ENCODE measurements at regions not wholly inside any gene's neighbourhood (a gene's known extent, or its start where the extent isn't known, plus 50 kb on each side); places are given as distances from the start of the nearest gene placed in this dataset.
A peak's percentile ranks its signal among the peaks of the same experiment; 100 is the strongest.
"Not testable (repeated sequence)": the region's sequence is repeated elsewhere in the genome, so short reads cannot be mapped to it uniquely, and the experiment has no call there.

DNA sequence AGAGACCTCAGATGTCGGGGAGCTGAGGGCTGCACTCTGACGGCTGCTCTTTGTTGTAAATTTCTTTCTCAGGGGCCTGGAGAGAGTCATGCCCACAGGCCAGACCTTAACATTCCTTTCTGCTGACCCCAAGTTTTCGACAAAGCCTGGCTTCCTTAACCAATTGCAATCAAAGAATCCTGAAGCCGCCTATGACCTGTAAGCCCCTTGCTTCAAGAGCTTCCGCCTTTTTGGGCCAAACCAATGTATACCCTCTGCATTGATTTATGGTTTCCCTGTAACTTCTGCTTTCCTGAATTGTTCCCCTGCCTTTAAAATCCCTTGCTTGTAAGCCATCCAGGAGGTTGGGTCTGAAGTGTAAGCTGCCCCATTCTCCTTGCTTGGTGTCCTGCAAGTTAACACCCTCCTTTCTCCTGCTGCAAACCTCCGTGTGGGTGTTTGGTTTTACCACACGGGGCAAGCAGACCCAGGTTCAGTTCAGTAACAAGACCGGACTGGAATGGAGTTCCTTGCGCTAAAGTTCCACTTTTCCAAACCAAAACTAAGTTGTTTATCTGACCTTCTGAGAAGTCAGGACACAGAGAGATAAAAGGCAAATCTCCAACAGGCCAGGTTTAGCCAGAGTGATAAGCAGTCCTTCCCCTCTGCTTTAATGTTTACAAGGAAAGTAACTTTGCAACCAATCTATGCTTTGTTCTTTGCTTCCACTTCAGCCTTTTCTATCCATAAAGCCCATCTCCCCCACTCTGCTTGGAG, 141.6 kb downstream of the KCNJ12 start:
- no peak for DNase-seq

- DNase-seq: no peak
Observed at GRCh38 chr17:21522755-21523336, 146.7 kb downstream of the KCNJ12 start.

DNA sequence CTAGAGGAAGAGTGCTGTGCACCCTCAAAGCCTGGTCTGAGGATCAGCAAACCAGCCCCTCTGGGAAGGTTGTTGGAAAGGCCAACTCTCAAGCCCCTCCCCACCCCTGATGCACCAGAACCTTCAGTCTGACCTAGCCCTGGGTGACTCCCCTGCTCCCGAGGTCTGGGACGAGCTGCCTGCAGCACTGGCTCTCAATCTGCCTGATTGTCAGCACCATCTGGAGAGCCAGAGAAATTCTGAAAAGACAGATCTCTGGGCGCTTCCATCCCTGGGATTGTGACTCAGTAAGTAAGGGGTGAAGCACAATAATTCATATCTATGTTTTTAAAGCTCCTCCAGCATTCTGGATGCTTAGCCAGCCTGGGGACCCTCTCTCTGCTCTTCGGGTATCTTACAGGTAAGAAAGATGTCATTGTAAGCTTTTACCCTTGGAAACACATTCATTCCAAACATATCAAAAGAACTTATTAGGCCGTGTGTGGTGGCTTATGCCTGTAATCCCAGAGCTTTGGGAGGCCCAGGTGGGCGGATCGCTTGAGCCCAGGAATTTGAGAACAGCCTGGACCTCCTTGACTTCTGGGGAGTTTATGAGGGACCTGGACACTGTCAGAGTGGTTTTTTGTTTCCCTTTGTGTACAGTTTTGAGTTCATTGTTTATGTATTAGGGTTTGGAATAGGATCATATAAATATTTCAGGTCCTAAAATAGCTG, 147.5 kb downstream of the KCNJ12 start:
- no peak for DNase-seq

DNA sequence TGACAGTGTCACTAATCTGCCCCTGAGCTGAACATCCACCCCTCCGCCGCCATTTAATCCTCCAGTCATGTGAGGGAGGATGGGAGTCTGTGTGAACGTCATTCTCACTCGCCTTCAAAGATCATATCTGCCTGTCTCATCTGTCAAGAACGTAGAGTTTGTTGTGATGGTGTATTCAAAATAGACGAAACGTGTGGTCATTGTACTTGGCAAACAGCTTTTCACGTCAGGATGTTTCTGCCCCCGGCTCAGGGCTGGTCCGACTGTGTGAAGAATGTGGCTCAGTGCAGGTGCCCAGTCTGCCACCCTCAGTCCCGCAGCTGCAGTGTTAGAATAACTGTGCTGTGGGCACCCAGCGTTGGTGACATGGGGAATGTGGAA, 148.0 kb downstream of the KCNJ12 start:
- no peak for DNase-seq

- no peak for DNase-seq
Observed at GRCh38 chr17:21525464-21526130, 149.4 kb downstream of the KCNJ12 start.

DNA sequence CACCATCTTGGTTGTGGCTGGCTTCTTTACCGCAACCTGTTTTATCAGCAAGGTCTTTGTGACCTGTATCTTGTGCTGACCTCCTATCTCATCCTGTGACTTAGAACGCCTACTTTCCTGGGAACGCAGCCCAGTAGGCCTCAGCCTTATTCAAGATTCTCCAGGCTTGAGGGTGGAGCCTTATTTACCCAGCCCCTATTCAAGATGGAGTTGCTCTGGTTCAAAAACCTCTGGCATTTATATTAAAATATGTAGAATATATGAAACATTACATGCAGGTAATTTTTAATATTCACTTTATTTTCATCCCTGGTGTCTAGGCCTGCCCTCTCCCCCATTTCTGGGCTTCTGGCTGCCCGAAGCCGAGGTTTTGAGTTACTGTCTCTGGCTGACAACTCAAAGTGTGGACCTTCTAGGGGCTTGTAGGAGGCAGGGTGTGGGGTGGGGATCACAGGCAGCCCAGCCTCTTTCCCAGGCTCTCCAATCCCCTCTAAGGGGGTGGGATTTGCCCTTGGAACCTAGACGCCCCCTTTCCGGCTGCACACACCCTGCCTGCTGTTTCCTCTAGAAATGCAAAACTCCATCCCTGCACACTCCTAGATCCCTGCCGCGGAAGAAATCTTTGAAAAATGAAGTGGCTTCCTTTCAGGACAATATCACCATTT, 152.0 kb downstream of the KCNJ12 start:
- DNase-seq: no peak

DNA sequence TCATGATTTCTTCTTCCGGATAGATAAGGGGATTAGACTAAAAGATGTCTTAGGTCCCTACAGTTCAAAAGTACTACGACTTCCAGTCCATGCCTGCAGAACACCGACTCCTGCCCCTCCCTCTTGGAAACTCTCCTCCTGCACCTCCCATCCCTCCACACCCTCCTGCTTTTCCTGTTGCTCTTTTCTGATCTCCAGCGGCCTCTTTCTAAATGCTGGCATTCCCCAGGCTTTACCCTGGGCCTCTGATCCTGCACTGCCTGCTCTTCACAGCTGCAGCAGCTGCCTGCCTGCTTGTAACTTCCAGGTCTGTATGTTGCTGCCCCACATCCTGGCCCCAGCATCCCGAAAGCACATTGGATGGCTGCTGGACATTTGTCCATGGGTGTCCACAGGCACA, 154.2 kb downstream of the KCNJ12 start:
- DNase-seq: no peak

- no peak for DNase-seq
Observed at GRCh38 chr17:21530841-21531240, 154.7 kb downstream of the KCNJ12 start.

DNA sequence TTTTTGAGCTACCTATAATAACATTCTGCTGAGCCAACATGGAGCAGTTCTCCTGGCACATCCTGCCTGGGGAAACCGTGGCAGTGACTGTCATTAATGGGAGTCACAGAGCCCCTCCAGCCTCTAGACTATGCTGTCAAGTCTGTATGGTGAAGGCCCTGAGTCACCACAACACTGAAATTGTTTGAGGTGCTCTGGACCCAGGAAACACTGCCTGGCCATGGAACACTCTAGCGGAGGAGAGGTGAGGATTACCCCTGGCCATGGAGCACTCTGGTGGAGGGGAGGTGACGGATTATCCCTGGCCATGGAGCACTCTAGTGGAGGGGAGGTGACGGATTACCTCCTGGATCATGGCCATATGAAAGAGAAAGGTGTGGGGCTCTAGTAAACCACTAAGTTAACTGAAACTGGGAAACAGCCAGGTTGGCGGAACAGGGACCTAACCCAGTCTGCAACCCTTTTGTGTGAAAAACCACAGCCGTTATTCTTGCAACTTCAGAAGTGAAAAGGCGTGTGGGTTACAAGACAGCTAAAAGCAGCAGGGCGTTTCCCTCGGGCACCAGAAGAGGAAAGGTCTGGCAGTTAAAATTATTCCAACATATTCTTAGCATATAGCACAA, 156.7 kb downstream of the KCNJ12 start:
- no peak for DNase-seq

GRCh38 chr17:21535686-21536375, 156.5 kb upstream of the KCNJ18 start:
- no peak for DNase-seq

- DNase-seq: no peak
Observed at GRCh38 chr17:21537302-21537701, 155.0 kb upstream of the KCNJ18 start.

DNA sequence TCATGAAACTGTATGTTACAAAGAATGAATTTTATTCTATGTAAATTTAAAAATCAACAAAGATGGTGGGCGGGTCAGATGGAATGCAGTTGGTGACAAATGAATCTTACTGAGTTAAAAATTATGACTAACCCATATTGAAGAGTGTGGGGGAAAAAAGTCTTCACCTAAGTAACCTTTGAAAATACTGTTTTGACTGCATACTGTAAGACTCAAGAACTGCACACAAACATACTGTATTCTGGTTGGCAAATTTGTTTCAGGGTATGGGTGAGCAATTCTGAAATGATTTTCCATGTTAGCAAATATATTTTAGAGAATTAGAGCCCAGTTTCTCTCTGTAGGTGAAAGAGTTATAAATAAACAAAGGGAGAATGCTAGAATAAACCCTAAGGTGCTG, 153.7 kb upstream of the KCNJ18 start:
- DNase-seq: no peak

DNA sequence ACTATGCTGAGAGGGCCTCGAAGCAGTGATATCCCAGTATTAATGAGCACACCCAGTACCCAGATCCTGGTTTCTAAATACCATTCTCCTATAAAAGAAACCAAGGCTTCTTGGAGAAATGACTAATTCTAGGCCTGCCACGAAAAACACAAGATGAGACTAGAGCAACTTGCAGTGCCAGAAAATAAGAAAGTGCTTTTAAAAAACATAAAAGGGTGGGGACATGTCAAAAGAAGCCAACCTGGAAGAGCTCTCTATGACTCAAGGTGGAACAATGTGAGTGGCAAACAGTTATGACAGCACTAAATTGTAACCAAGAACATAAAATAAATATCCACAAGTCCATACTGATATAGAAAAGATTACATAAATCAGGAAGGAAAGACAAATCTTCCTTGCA, 153.2 kb upstream of the KCNJ18 start:
- no peak for DNase-seq

DNA sequence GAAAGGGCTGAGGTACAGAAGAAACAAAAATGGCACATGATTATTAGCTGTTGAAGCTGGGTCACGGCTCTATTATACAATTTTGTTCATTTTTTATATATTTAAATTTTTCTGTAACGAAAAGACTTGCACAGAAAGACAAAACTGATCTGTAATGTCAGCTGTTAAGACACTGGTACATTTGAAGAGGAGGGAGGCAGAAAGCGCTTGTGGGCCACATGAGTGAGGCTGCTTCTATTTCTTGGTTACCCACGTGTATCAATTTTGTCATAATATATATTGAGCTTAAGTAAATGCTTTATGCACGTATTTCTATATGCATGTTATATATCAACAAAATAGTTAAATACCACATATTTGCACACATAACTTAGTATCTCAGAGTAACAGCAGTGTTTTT, 151.8 kb upstream of the KCNJ18 start:
- DNase-seq: no peak

- DNase-seq: no peak
Observed at GRCh38 chr17:21542070-21542469, 150.3 kb upstream of the KCNJ18 start.

GRCh38 chr17:21542991-21543390, 149.3 kb upstream of the KCNJ18 start:
- DNase-seq: no peak

DNA sequence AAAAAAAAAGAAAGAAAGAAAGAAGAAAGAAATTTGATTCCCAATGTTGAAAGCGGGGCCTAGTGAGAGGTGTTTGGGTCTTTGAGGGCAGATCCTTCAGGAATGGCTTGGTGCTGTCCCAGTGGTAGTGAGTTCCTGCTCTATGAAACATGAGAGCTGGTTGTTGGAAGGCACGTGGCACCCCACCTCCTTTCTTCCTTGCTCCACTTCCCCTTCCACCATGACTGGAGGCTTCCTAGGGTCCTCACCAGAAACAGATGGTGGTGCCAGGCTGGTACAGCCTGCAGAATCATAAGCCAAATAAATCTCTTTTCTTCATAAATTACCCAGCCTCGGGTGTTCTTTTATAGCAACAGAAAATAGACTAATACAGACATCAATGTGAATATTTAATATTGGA, 147.3 kb upstream of the KCNJ18 start:
- DNase-seq: no peak

DNA sequence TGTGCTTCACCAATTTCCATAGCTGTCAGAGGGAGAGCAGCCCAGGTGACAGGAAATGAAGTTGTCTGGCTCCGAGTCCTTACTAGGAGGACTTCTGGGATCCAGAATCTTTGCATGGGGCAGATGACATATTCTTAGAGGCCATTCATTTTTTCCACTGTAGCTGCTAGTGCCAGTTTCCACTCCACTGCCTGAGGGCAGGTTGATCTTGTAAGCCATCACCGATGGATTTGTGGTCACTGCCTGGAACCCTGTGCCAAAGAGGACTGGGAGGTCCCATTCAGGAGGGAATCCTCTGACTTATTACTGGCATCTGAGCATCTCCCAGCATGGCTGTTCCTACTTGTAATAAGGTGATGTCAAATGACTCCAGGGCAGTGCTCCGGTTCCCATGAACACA, 144.1 kb upstream of the KCNJ18 start:
- DNase-seq: no peak

DNA sequence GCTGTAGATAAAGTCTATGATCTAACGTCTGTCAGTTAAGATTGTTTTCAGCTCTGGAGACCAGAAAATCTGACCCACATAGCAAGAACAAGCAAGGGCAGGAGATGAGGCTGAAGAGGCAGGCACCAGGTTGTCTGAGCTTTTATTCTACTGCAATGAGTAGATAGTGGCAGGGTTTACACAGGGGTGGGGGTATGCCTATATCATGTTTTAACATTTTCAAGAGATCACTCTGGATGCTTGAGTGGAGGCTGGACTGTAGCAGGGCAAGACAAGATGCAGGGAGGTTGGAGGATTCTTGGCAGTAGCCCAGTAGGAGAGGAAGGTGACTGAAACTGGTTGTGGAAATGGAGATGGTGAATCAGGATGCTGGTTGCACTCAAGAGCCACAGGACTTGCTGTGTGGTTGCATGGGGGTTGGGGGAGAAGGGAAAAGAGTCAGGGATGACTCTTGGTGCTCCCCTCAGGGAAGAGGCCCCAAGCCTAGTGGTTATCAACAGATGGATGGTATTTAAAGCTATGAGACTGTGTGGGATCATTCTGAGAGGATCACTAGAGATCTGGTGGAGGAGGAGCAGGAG, 143.1 kb upstream of the KCNJ18 start:
- DNase-seq: no peak

- DNase-seq: not testable (repeated sequence)
Observed at GRCh38 chr17:21550031-21550430, 142.3 kb upstream of the KCNJ18 start.

GRCh38 chr17:21551081-21551881, 141.0 kb upstream of the KCNJ18 start:
- DNase-seq: peak; percentile 83

Measured in activated T-cell treated with anti-CD3 and anti-CD28 coated beads for 4 hours (primary cell).